Mucosa of descending colon (tissue), 3 donors: ENCODE measurements at regions not wholly inside any gene's neighbourhood (a gene's known extent, or its start where the extent isn't known, plus 50 kb on each side); places are given as distances from the start of the nearest gene placed in this dataset.

Experiments
- ATAC-seq: fragments of 200-7000 bp; cut with Tn5 transposase; one replicate; pipeline ENCODE4 v1.9.1; 2020; ENCODE audit warnings: mild to moderate bottlenecking, moderate library complexity
- DNase-seq, 3 donors: peaks; one replicate each; pipeline ENCODE4 v3.0.0-alpha.2; 2020
- H3K36me3 ChIP-seq: fragments of 200-600 bp; one replicate; pipeline ENCODE4 v1.8.0; 2021; ENCODE audit warnings: low read depth, mild to moderate bottlenecking
- H3K4me1 ChIP-seq: fragments of 200-600 bp; one replicate; pipeline ENCODE4 v1.8.0; 2021; ENCODE audit warnings: low read depth, mild to moderate bottlenecking
- H3K4me3 ChIP-seq: fragments of 200-600 bp; one replicate; pipeline ENCODE4 v1.8.0; 2021; ENCODE audit warnings: mild to moderate bottlenecking
- H3K9me3 ChIP-seq: fragments of 200-600 bp; one replicate; pipeline ENCODE4 v1.8.0; 2021; ENCODE audit warnings: mild to moderate bottlenecking
- intact Hi-C, 2 donors: fragments of 100-400 bp; cut with DNase I in 1 of 2; cut with micrococcal nuclease in 1 of 2; formaldehyde crosslinking; loops; one replicate each; pipeline versions ENCODE4 v1.11.0 to v1.11.1; 2022; cut with DNase I, micrococcal nuclease
- TF ChIP-seq, protein P1 (sequence below): fragments of 200-600 bp; IDR thresholded peaks from one replicate; pipeline ENCODE4 v1.8.0; 2022; ENCODE audit warnings: antibody characterized with exemption, mild to moderate bottlenecking
- donor health status: DM: no; HTN: no; CAD: no; lungs with moderate emphysema.
- donor health status: DM: no; HTN: no; CAD: no.
- donor health status: DM: no; HTN: yes; CAD: no.

DNA sequence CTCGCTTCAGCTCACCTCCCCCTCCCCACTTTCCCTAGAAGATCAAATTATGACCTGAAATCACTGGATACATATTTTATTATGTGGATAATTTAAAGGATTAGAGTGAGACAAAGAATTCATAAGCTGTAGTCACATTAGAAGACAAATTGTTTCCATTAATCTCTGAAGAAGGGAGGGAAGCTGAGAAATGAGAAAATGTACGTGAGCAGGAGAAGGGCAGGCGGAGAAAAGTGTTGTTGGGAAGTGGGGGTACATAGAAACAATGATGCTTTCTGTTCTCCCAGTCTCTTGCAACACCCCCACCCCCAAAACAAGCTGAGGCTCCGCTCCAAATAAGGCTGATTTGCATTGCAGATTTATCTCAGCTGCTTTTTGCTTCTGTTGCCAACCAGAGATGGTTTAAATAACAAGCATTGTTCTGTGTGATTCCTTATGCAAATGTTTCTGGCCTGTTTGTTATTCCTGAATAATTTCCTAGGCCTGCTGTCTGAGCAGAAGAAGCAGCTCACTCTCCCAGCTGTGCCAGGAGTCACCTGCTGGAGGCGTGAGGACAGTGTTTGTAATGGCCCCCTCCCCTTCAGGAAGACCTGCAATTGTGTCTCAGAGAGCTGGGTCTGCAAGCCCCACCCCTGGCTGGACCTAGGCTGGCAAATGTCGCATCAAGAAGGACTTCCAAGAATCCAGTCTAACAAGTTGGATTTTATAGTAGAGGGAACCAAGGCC, 121.8 kb upstream of the TNR start:
- Histone ChIP-seq H3K4me1 (peaks cover 15% of the 10 kb centered on the region), H3K9me3 (no peaks in the 10 kb centered on the region), H3K4me3 (no peak overlapping the region), H3K36me3 (no peaks in the 10 kb centered on the region)
- no peak for DNase-seq
- TF ChIP-seq, protein P1, sequence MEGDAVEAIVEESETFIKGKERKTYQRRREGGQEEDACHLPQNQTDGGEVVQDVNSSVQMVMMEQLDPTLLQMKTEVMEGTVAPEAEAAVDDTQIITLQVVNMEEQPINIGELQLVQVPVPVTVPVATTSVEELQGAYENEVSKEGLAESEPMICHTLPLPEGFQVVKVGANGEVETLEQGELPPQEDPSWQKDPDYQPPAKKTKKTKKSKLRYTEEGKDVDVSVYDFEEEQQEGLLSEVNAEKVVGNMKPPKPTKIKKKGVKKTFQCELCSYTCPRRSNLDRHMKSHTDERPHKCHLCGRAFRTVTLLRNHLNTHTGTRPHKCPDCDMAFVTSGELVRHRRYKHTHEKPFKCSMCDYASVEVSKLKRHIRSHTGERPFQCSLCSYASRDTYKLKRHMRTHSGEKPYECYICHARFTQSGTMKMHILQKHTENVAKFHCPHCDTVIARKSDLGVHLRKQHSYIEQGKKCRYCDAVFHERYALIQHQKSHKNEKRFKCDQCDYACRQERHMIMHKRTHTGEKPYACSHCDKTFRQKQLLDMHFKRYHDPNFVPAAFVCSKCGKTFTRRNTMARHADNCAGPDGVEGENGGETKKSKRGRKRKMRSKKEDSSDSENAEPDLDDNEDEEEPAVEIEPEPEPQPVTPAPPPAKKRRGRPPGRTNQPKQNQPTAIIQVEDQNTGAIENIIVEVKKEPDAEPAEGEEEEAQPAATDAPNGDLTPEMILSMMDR = no peak
- intact Hi-C loops = no loop called here
- no peak for ATAC-seq

DNA sequence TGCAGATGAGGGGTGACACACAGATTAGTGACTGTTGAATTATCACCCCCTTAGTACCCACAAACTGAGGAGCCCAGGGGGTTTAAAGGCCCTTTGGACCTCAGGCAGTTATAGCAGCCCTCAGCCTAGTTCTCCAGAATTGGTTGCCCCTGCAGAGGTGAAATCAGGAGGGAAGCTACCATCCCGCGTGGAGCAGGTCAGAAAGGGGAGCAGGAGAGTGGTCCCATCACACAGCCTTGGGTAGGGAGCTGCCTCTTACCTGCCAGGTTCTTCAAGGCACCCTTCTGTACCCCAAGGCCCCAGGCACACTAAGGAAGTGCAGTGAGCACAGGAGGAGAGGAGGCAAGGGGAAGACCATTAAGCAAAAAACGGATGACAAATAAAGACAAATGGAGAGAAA, 121.2 kb upstream of the TNR start:
- H3K9me3 ChIP-seq = no peaks in the 10 kb centered on the region
- intact Hi-C loops = no loop called here
- DNase-seq (no peak), ATAC-seq (no peak)
- TF ChIP-seq, protein P1 = no peak
- no peaks in the 10 kb centered on the region for H3K36me3 ChIP-seq
- no peak overlapping the region for H3K4me3 ChIP-seq
- H3K4me1 ChIP-seq = peaks cover 15% of the 10 kb centered on the region

DNA sequence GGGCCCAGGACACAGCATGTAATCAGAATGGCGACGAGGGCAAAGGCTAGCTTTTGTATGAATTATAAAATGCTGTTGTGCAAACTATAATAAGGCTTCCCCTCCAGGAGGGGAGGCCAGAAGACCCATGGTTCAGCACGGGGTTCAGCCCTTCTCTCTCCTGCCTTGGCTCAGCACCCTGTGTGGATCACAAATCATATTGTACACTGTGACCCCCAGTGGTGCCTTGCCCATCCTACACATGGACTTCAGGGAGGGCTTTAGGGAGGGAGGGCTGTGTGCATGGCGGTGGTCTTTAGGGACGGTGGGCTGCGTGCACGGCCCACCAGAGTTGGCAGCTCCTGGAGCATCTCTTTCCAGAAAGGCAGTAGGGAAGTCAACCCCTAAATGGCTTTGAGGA, 120.8 kb upstream of the TNR start:
- Histone ChIP-seq H3K4me3 (no peak overlapping the region), H3K36me3 (no peaks in the 10 kb centered on the region), H3K9me3 (no peaks in the 10 kb centered on the region), H3K4me1 (peaks cover 15% of the 10 kb centered on the region)
- intact Hi-C loops = no loop called here
- TF ChIP-seq, protein P1 = no peak
- DNase-seq (no peak), ATAC-seq (no peak)

DNA sequence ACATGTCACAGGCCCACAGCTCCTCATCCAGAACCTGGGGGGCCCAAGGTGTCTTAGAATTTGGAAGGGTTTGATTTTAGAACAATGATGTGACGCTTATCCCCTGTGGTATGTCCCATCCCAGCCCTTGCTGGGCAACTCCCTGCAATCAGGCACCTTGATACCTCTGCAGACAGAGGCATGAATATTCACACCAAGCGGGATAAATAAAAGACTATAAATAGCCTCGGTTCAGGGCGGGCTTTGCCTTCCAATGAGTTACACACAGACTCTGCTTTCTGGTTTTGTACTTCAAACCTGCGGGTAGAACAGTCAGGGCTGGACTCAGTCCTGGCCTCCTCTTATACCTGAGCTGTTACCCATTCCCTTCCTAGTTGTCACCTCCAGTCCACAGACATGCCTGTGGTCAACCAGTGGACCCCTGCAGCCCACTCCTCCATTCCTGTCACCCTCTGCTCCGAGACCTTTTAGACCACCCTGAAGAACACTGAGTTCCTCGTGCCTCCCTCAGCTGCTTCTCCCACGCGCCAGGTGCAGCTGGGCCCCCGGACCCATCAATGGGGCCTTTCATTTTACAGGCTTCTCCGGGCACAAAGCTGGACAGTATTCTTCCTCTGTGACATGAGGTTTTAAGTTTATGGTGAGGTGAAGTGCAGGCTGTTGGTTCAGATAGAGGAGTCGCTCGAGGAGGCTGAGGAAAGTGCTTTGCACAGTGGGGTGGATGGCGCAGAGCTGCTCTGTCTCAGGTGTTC, 120.1 kb upstream of the TNR start:
- intact Hi-C loops = no loop called here
- Histone ChIP-seq H3K4me3 (no peak overlapping the region), H3K4me1 (peaks cover 15% of the 10 kb centered on the region), H3K36me3 (no peaks in the 10 kb centered on the region), H3K9me3 (no peaks in the 10 kb centered on the region)
- TF ChIP-seq, protein P1 = no peak
- DNase-seq (no peak), ATAC-seq (peak; percentile 5)

DNA sequence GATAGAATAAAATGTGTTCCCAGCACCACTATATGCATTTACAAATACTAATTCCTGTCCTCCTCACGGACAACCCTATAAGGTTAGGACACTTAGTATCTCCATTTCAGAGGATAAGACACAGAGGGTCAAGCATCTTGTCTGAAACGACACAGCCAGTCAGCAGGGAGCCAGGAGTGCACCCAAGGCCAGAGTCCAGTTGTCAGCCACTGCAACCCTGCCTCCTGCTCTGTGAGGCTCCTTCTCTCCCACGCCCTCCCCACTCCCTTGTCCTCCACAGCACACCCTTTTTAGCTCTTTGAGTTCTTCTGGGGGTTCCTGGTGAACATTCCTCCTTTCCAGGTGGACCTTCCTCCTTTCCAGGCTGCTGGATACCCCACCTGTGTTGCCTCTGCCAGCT, 119.0 kb upstream of the TNR start:
- peak in 2 of 3 donors; percentile 28 to 45 for DNase-seq
- H3K9me3 ChIP-seq = no peaks in the 10 kb centered on the region
- H3K4me3 ChIP-seq = no peak overlapping the region
- peaks cover 15% of the 10 kb centered on the region for H3K4me1 ChIP-seq
- TF ChIP-seq, protein P1 = no peak
- intact Hi-C loops = no loop called here
- H3K36me3 ChIP-seq = no peaks in the 10 kb centered on the region
- peak; percentile 83 for ATAC-seq
